Gastroesophageal sphincter (tissue), 4 donors: ENCODE measurements at regions not wholly inside any gene's neighbourhood (a gene's known extent, or its start where the extent isn't known, plus 50 kb on each side); places are given as distances from the start of the nearest gene placed in this dataset.
"Not testable (repeated sequence)": the region's sequence is repeated elsewhere in the genome, so short reads cannot be mapped to it uniquely, and the experiment has no call there.

Source experiments
- ATAC-seq: fragments of 150-250 bp; one replicate; pipeline ENCODE4 v1.9.1; 2016; ENCODE audit warnings: mild to moderate bottlenecking, moderate library complexity
- H3K27ac ChIP-seq, 4 donors: fragments of 200-600 bp; sonication (generic) in 3 of 4; 1 replicate in 3 of 4; 2 replicates in 1 of 4; pipeline ENCODE4 v1.5.1; 2016 to 2019
- H3K27me3 ChIP-seq: fragments of 200-600 bp; sonication (generic); one replicate; pipeline ENCODE4 v1.5.1; 2019
- H3K36me3 ChIP-seq, 2 donors: fragments of 200-600 bp; sonication (generic); one replicate each; pipeline ENCODE4 v1.5.1; 2019; ENCODE audit warnings: control low read depth in 1 of 2
- H3K4me1 ChIP-seq, 3 donors: fragments of 200-600 bp; sonication (generic); 1 replicate in 2 of 3; 2 replicates in 1 of 3; pipeline ENCODE4 v1.5.1; 2016 to 2019; ENCODE audit warnings: control low read depth in 2 of 3
- H3K4me3 ChIP-seq, 2 donors: fragments of 200-600 bp; sonication (generic); one replicate each; pipeline ENCODE4 v1.5.1; 2019; ENCODE audit warnings: mild to moderate bottlenecking in 1 of 2, moderate library complexity in 1 of 2
- H3K9me3 ChIP-seq, 3 donors: fragments of 200-600 bp; sonication (generic); one replicate each; pipeline ENCODE4 v1.5.1; 2017 to 2019; ENCODE audit warnings: control low read depth in 2 of 3
- EP300 ChIP-seq: sonication (generic); formaldehyde crosslinking; IDR thresholded peaks from one replicate; pipeline ENCODE4 v1.6.1; 2017; ENCODE audit warnings: antibody characterized with exemption, mild to moderate bottlenecking
- POLR2A ChIP-seq, 2 donors: fragments of 450-650 bp; IDR thresholded peaks; one replicate each; pipeline ENCODE4 v1.6.1; 2017; ENCODE audit warnings: antibody characterized with exemption in 2 of 2, mild to moderate bottlenecking in 2 of 2, moderate library complexity in 1 of 2
- POLR2AphosphoS5 ChIP-seq: sonication (generic); formaldehyde crosslinking; IDR thresholded peaks from one replicate; pipeline ENCODE4 v1.6.1; 2017; ENCODE audit warnings: antibody characterized with exemption
- WGBS, 2 donors: methylation state at CpG; one replicate each; pipeline ENCODE4 v1.1.5; 2018; ENCODE audit warnings: low coverage in 1 of 2; 5-methylcytosine and 5-hydroxymethylcytosine counted together
- TF ChIP-seq, protein P1 (sequence below), 4 experiments: fragments of 200-600 bp in 2 of 4; fragments of 450-650 bp in 2 of 4; sonication (generic) in 1 of 4; IDR thresholded peaks; one replicate each; pipeline ENCODE4 v1.5.1; 2017 to 2019; ENCODE audit warnings: antibody characterized with exemption in 4 of 4, mild to moderate bottlenecking in 2 of 4, moderate library complexity in 2 of 4

DNA sequence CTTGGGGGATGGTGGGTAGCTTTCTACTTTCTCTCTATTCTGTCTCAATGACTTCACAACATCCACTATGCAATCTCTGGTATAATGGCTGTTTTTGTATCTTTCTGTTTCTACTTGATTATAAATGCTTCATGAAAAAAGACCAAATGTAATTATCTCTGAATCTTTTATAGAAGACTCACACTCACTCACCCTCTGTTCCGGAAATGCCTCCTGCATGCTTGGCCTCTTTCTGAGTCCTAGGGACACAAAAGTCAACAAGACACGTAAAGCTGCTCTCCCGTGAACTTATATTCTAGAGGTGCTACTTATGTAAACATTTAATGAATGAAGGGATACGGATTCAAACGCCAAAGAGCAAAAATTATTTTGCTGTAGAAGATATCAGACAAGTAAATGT is 502.2 kb upstream of the SOX11 start:
- H3K27me3 ChIP-seq: no peaks in the 10 kb centered on the region
- ATAC-seq: no peak
- 71 to 76% methylated on average over 5 of the region's 5 CpGs for WGBS, 2 donors
- H3K4me3 ChIP-seq: no peak overlapping the region
- no peak overlapping the region for H3K27ac ChIP-seq
- TF ChIP-seq, protein P1, sequence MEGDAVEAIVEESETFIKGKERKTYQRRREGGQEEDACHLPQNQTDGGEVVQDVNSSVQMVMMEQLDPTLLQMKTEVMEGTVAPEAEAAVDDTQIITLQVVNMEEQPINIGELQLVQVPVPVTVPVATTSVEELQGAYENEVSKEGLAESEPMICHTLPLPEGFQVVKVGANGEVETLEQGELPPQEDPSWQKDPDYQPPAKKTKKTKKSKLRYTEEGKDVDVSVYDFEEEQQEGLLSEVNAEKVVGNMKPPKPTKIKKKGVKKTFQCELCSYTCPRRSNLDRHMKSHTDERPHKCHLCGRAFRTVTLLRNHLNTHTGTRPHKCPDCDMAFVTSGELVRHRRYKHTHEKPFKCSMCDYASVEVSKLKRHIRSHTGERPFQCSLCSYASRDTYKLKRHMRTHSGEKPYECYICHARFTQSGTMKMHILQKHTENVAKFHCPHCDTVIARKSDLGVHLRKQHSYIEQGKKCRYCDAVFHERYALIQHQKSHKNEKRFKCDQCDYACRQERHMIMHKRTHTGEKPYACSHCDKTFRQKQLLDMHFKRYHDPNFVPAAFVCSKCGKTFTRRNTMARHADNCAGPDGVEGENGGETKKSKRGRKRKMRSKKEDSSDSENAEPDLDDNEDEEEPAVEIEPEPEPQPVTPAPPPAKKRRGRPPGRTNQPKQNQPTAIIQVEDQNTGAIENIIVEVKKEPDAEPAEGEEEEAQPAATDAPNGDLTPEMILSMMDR (IDR thresholded peaks at IDR 0.05): no peak
- TF ChIP-seq EP300 (no peak), POLR2A (IDR thresholded peaks at IDR 0.05) (no peak), POLR2AphosphoS5 (no peak)
- H3K9me3 ChIP-seq: no peaks in the 10 kb centered on the region
- no peaks in the 10 kb centered on the region for H3K4me1 ChIP-seq
- H3K36me3 ChIP-seq: no peaks in the 10 kb centered on the region

DNA sequence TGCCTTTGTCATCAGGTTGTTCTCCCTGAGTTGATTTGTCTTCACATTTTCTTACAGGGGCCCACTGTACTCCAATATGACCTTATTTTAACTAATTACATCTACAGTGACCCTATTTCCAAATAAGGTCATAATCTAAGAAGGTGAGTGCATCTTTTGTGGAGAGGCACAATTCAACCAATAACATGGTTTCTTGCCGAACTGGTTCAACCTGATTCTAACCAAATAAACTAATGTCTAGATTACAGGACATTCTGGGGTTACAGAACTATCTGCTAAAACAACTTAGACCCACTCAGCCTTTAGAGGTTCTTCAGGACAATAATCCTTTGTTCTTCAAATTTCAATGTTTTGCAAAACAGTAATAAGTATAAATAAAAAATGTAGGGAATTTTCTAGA is 496.5 kb upstream of the SOX11 start:
- 100% methylated on average over 1 of the region's 1 CpG for WGBS, 2 donors
- ATAC-seq: no peak

DNA sequence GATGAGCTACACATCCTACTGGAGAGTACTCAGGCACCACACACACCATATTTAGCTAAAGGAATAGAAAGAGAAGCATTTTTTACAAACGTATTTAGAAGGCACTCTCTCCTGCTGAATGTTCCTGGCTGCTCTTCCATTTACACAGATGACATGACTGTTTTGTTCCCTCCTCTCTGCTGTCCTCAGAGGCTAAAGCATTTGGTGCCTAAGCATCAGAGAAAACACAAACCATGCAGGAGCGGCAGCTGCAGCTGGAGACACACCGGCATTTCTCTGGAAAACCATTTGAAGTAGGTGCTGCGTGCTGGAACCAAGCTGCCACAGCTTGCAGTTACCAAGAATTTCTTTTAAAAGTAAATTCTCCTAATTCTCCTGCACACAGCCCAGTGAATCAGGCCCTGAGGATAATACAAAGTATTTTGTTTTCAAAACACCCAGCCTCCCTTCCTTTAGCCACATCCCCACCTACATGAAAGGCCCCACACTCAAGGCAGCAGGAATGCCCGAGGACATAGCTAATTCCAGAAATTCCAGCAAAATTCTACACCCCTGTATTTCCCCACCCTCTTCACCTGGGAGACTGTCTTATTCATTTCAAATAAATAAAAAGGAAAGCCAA is 488.9 kb upstream of the SOX11 start:
- H3K9me3 ChIP-seq: no peaks in the 10 kb centered on the region
- 60 to 67% methylated on average over 5 of the region's 5 CpGs for WGBS, 2 donors
- TF ChIP-seq POLR2A (IDR thresholded peaks at IDR 0.05): no peak
- TF ChIP-seq EP300: no peak
- no peak for TF ChIP-seq POLR2AphosphoS5
- TF ChIP-seq, protein P1 (IDR thresholded peaks at IDR 0.05): no peak
- no peak overlapping the region for H3K27ac ChIP-seq
- H3K4me3 ChIP-seq: no peak overlapping the region
- no peak for ATAC-seq
- H3K36me3 ChIP-seq: no peaks in the 10 kb centered on the region
- no peaks in the 10 kb centered on the region for H3K27me3 ChIP-seq
- H3K4me1 ChIP-seq: no peaks in the 10 kb centered on the region

More for the DNA sequence above, 496.5 kb upstream of the SOX11 start:
- H3K27me3 ChIP-seq: no peaks in the 10 kb centered on the region
- H3K4me3 ChIP-seq: no peak overlapping the region
- H3K36me3 ChIP-seq: no peaks in the 10 kb centered on the region
- H3K4me1 ChIP-seq: no peaks in the 10 kb centered on the region
- H3K9me3 ChIP-seq: no peaks in the 10 kb centered on the region
- H3K27ac ChIP-seq: no peak overlapping the region
- TF ChIP-seq EP300: no peak
- no peak for TF ChIP-seq POLR2AphosphoS5
- no peak for TF ChIP-seq POLR2A (IDR thresholded peaks at IDR 0.05)
- TF ChIP-seq, protein P1 (IDR thresholded peaks at IDR 0.05): no peak

DNA sequence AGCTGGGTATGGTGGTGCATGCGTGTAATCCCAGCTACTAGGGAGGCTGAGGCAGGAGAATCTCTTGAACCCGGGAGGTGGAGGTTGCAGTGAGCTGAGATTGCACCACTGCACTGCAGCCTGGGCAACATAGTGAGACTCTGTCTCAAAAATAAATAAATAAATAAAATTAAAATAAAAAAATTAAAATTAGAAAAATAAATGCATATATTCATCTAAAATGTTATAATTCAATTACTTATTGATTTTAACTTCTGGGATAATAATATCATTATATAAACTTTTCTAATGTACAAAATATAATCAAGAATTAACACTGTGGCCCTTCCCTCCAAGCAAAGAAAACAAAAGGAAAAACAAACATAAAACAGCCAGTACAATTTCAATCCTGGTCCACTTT is 485.4 kb upstream of the SOX11 start:
- WGBS, 2 donors: 93 to 94% methylated on average over 2 of the region's 2 CpGs
- not testable (repeated sequence) for H3K27ac ChIP-seq, H3K36me3 ChIP-seq, H3K4me1 ChIP-seq, H3K27me3 ChIP-seq, ATAC-seq, H3K9me3 ChIP-seq, H3K4me3 ChIP-seq

DNA sequence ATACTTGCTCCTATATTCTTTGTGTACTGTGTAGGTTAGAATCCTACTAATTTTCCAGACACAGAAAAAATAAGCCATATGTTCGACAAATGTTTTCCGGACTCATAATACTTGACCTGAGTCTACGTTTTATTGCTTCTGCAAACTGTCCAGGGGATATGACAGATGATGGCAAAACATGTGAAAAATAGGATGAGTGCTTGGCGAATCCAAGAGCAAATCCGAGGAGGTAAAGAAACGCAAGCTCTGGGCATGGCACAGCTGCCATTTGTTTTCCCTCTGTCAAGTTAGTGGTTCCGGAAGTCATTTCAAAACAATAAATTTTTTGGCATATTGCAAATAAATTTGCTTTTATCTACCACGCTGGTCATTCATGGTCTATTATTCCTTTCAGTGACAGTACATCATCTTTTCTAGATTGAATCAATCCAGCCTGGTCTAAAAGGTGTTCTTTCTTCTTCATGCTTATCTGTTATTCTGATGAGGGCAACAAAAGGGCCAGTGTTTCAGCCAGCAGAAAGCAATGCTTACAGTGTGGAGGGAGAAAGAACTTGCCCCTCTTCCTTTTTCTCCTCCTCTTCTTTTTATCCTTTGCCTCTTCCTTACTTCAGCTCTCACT is 476.1 kb upstream of the SOX11 start:
- no peak overlapping the region for H3K27ac ChIP-seq
- TF ChIP-seq POLR2AphosphoS5 (no peak), EP300 (no peak), POLR2A (IDR thresholded peaks at IDR 0.05) (no peak)
- TF ChIP-seq, protein P1 (IDR thresholded peaks at IDR 0.05): no peak
- H3K27me3 ChIP-seq: no peaks in the 10 kb centered on the region
- WGBS, 2 donors: 62 to 78% methylated on average over 8 of the region's 8 CpGs
- no peaks in the 10 kb centered on the region for H3K36me3 ChIP-seq
- H3K4me3 ChIP-seq: no peak overlapping the region
- no peak for ATAC-seq
- H3K9me3 ChIP-seq: no peaks in the 10 kb centered on the region
- no peaks in the 10 kb centered on the region for H3K4me1 ChIP-seq
